Transverse colon (tissue), 4 donors: ENCODE measurements at regions not wholly inside any gene's neighbourhood (a gene's known extent, or its start where the extent isn't known, plus 50 kb on each side); places are given as distances from the start of the nearest gene placed in this dataset.

ENCODE experiments used
- EP300 ChIP-seq: sonication (generic); formaldehyde crosslinking; IDR thresholded peaks from one replicate; pipeline ENCODE4 v1.6.1; 2017; ENCODE audit warnings: antibody characterized with exemption, low read depth
- POLR2A ChIP-seq: fragments of 450-650 bp; IDR thresholded peaks from one replicate; pipeline ENCODE4 v1.6.1; 2016; ENCODE audit warnings: antibody characterized with exemption, mild to moderate bottlenecking, moderate library complexity
- POLR2AphosphoS5 ChIP-seq, 3 donors: sonication (generic); formaldehyde crosslinking; IDR thresholded peaks; one replicate each; pipeline ENCODE4 v1.6.1; 2016; ENCODE audit warnings: antibody characterized with exemption in 3 of 3
- TF ChIP-seq, protein P1 (sequence below), 5 experiments: fragments of 200-600 bp in 3 of 5; fragments of 450-650 bp in 2 of 5; sonication (generic) in 3 of 5; IDR thresholded peaks; 1 replicate in 2 of 5; 2 replicates in 3 of 5; pipeline ENCODE4 v1.5.1; 2016 to 2017; ENCODE audit warnings: antibody characterized with exemption in 5 of 5, inconsistent platforms in 3 of 5, mild to moderate bottlenecking in 2 of 5, moderate library complexity in 1 of 5

GRCh38 chr7:53272081-53272480 is 236.6 kb downstream of the POM121L12 start:
- TF ChIP-seq POLR2AphosphoS5 (IDR thresholded peaks at IDR 0.05) (no peak), POLR2A (no peak), EP300 (no peak)
- TF ChIP-seq, protein P1, sequence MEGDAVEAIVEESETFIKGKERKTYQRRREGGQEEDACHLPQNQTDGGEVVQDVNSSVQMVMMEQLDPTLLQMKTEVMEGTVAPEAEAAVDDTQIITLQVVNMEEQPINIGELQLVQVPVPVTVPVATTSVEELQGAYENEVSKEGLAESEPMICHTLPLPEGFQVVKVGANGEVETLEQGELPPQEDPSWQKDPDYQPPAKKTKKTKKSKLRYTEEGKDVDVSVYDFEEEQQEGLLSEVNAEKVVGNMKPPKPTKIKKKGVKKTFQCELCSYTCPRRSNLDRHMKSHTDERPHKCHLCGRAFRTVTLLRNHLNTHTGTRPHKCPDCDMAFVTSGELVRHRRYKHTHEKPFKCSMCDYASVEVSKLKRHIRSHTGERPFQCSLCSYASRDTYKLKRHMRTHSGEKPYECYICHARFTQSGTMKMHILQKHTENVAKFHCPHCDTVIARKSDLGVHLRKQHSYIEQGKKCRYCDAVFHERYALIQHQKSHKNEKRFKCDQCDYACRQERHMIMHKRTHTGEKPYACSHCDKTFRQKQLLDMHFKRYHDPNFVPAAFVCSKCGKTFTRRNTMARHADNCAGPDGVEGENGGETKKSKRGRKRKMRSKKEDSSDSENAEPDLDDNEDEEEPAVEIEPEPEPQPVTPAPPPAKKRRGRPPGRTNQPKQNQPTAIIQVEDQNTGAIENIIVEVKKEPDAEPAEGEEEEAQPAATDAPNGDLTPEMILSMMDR (IDR thresholded peaks at IDR 0.05): no peak
